ENCODE measurements at regions not wholly inside any gene's neighbourhood (a gene's known extent, or its start where the extent isn't known, plus 50 kb on each side); places are given as distances from the start of the nearest gene placed in this dataset.

GRCh38 chr10:23692736-23693135 is 253.9 kb downstream of the OTUD1 start:
- TF ChIP-seq CTCF (IDR thresholded peaks at IDR 0.05), result no peak
- TF ChIP-seq POLR2AphosphoS5 (IDR thresholded peaks at IDR 0.05), result no peak
- TF ChIP-seq POLR2A (IDR thresholded peaks at IDR 0.05), result no peak
